ENCODE measurements at regions not wholly inside any gene's neighbourhood (a gene's known extent, or its start where the extent isn't known, plus 50 kb on each side); places are given as distances from the start of the nearest gene placed in this dataset.

- Histone ChIP-seq H3K4me1 (no peaks in the 10 kb centered on the region), H3K27me3 (no peaks in the 10 kb centered on the region), H3K36me3 (no peaks in the 10 kb centered on the region), H3K9me3 (no peaks in the 10 kb centered on the region), H3K4me3 (no peak overlapping the region), H3K27ac (no peak overlapping the region)
- peak; percentile 79 for ATAC-seq
- 31 to 51% methylated on average over 10 to 12 of the region's 20 CpGs for WGBS, 2 donors (ENCODE audit: low coverage in 1 of 2)
- TF ChIP-seq POLR2AphosphoS5 (IDR thresholded peaks at IDR 0.05): no peak
- TF ChIP-seq, protein P1, sequence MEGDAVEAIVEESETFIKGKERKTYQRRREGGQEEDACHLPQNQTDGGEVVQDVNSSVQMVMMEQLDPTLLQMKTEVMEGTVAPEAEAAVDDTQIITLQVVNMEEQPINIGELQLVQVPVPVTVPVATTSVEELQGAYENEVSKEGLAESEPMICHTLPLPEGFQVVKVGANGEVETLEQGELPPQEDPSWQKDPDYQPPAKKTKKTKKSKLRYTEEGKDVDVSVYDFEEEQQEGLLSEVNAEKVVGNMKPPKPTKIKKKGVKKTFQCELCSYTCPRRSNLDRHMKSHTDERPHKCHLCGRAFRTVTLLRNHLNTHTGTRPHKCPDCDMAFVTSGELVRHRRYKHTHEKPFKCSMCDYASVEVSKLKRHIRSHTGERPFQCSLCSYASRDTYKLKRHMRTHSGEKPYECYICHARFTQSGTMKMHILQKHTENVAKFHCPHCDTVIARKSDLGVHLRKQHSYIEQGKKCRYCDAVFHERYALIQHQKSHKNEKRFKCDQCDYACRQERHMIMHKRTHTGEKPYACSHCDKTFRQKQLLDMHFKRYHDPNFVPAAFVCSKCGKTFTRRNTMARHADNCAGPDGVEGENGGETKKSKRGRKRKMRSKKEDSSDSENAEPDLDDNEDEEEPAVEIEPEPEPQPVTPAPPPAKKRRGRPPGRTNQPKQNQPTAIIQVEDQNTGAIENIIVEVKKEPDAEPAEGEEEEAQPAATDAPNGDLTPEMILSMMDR (IDR thresholded peaks at IDR 0.05): peak; percentile 41 to 76 (median 53)
Observed at GRCh38 chr1:209354111-209354839, 229.2 kb upstream of the CAMK1G start.

GRCh38 chr1:209354840-209355165, 228.7 kb upstream of the CAMK1G start:
- Histone ChIP-seq H3K27ac (no peak overlapping the region), H3K36me3 (no peaks in the 10 kb centered on the region)
- 68 to 89% methylated on average over 4 of the region's 4 CpGs for WGBS, 2 donors (ENCODE audit: low coverage in 1 of 2)

DNA sequence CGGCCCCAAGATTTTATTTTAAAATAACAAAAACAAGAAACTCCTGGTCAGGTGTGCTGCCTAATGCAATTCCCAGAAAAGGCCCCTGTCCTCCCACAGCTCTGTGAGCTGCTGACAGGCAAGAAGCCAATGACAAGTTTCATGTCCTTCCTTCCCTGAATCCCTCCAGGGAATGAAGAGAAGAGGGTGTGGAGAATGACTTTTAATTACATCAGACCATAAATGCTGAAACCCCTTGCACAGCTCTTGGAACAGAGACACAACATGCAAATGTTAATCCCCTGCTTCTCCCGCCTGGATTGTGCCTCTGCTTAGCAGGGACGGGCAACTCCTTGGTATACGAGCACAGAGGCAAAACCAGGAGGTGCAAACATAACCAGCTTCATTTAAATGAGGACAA, 228.1 kb upstream of the CAMK1G start:
- no peaks in the 10 kb centered on the region for H3K4me1 ChIP-seq
- no peaks in the 10 kb centered on the region for H3K9me3 ChIP-seq
- H3K36me3 ChIP-seq: no peaks in the 10 kb centered on the region
- H3K27me3 ChIP-seq: peaks cover 8% of the 10 kb centered on the region
- TF ChIP-seq, protein P1 (IDR thresholded peaks at IDR 0.05): no peak
- no peak for TF ChIP-seq POLR2A (IDR thresholded peaks at IDR 0.05)
- no peak for TF ChIP-seq POLR2AphosphoS5 (IDR thresholded peaks at IDR 0.05)
- no peak for TF ChIP-seq EP300 (IDR thresholded peaks at IDR 0.05)
- WGBS, 2 donors (ENCODE audit: low coverage in 1 of 2): 57 to 85% methylated on average over 3 to 4 of the region's 4 CpGs
- H3K27ac ChIP-seq: no peak overlapping the region
- no peak for ATAC-seq
- no peak overlapping the region for H3K4me3 ChIP-seq

More at GRCh38 chr1:209354840-209355165, 228.7 kb upstream of the CAMK1G start:
- H3K9me3 ChIP-seq: no peaks in the 10 kb centered on the region
- ATAC-seq: no peak
- H3K4me3 ChIP-seq: no peak overlapping the region
- H3K4me1 ChIP-seq: no peaks in the 10 kb centered on the region
- TF ChIP-seq, protein P1 (IDR thresholded peaks at IDR 0.05): no peak
- TF ChIP-seq POLR2A (IDR thresholded peaks at IDR 0.05) (no peak), EP300 (IDR thresholded peaks at IDR 0.05) (no peak), POLR2AphosphoS5 (IDR thresholded peaks at IDR 0.05) (no peak)
- H3K27me3 ChIP-seq: peaks cover 2% of the 10 kb centered on the region

DNA sequence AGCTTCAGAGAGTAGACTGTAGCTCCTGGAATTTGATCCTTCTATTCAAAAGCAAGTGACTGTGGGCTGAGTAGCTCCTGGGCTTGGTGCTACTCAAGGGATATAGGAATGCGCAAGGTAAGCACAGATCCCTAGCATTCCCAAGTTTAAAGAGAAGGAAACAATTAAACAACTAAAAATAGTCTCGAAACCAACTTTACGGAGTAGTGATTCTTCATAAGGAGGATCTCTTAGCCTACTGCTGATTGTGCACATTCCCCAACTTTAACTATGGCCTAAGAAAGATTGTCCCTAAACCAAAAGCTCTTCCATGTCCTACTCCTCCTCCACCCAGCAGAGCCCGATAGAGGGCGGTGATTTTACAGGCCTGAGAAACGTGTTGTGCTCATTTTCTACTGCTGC, 226.5 kb upstream of the CAMK1G start:
- WGBS, 2 donors (ENCODE audit: low coverage in 1 of 2): 87 to 93% methylated on average over 5 to 6 of the region's 6 CpGs
- Histone ChIP-seq H3K27ac (no peak overlapping the region), H3K4me3 (no peak overlapping the region), H3K36me3 (no peaks in the 10 kb centered on the region), H3K9me3 (no peaks in the 10 kb centered on the region), H3K4me1 (no peaks in the 10 kb centered on the region), H3K27me3 (peaks cover 8% of the 10 kb centered on the region)
- TF ChIP-seq EP300 (IDR thresholded peaks at IDR 0.05) (no peak), POLR2A (IDR thresholded peaks at IDR 0.05) (no peak), POLR2AphosphoS5 (IDR thresholded peaks at IDR 0.05) (no peak)
- TF ChIP-seq, protein P1 (IDR thresholded peaks at IDR 0.05): no peak
- ATAC-seq: no peak

GRCh38 chr1:209363112-209363511, 220.4 kb upstream of the CAMK1G start:
- 44 to 69% methylated on average over 2 to 4 of the region's 4 CpGs for WGBS, 2 donors (ENCODE audit: low coverage in 1 of 2)

More at GRCh38 chr1:209363112-209363511, 220.4 kb upstream of the CAMK1G start:
- no peak for TF ChIP-seq EP300 (IDR thresholded peaks at IDR 0.05)
- Histone ChIP-seq H3K27ac (no peak overlapping the region), H3K9me3 (no peaks in the 10 kb centered on the region), H3K27me3 (peaks cover 18% of the 10 kb centered on the region), H3K4me3 (no peak overlapping the region), H3K36me3 (no peaks in the 10 kb centered on the region), H3K4me1 (no peaks in the 10 kb centered on the region)
- ATAC-seq: no peak
